Neural cell (in vitro differentiated cells): ENCODE measurements at regions not wholly inside any gene's neighbourhood (a gene's known extent, or its start where the extent isn't known, plus 50 kb on each side); places are given as distances from the start of the nearest gene placed in this dataset.

ENCODE experiments used
- H2AFZ ChIP-seq: fragments of 200-600, 300-800 bp; sonication (generic), shearing (Covaris generic); 2 replicates; pipeline ENCODE4 v1.6.0; 2014; ENCODE audit warnings: low read depth, mild to moderate bottlenecking, antibody characterized with exemption, low read length, moderate library complexity
- H3F3A ChIP-seq: fragments of 200-600 bp; shearing (Covaris generic); 2 replicates; pipeline ENCODE4 v1.6.1; 2016; ENCODE audit warnings: mild to moderate bottlenecking, moderate library complexity, mixed read lengths, antibody characterized with exemption, low read length; ENCODE audit not compliant: insufficient read depth, poor library complexity, severe bottlenecking
- H3K27ac ChIP-seq: fragments of 200-600, 300-800 bp; sonication (generic), shearing (Covaris generic); 2 replicates; pipeline ENCODE4 v1.5.1; 2014; ENCODE audit warnings: mild to moderate bottlenecking, low read length, moderate library complexity
- H3K27me3 ChIP-seq: fragments of 300-800, 200-600 bp; sonication (generic), shearing (Covaris generic); 2 replicates; pipeline ENCODE4 v1.6.0; 2014; ENCODE audit warnings: mild to moderate bottlenecking, low read depth, low read length, moderate library complexity; ENCODE audit not compliant: insufficient read depth
- H3K36me3 ChIP-seq: fragments of 300-800, 200-600 bp; sonication (generic), shearing (Covaris generic); 2 replicates; pipeline ENCODE4 v1.5.1; 2014; ENCODE audit warnings: mild to moderate bottlenecking, antibody characterized with exemption, low read length, moderate library complexity; ENCODE audit not compliant: insufficient read depth
- H3K4me2 ChIP-seq: fragments of 300-800, 200-600 bp; sonication (generic), shearing (Covaris generic); 2 replicates; pipeline ENCODE4 v1.6.0; 2014; ENCODE audit warnings: mild to moderate bottlenecking, low read length
- H3K4me3 ChIP-seq: fragments of 300-800, 200-600 bp; sonication (generic), shearing (Covaris generic); 2 replicates; pipeline ENCODE4 v1.5.1; 2014; ENCODE audit warnings: mild to moderate bottlenecking, low read length, moderate library complexity
- H3K79me2 ChIP-seq: fragments of 200-600 bp; shearing (Covaris generic); replicated peaks from 2 replicates; pipeline ENCODE4 v1.6.0; 2014; ENCODE audit warnings: mild to moderate bottlenecking, low read length, moderate library complexity; ENCODE audit not compliant: insufficient read depth
- H3K9ac ChIP-seq: fragments of 300-800, 200-600 bp; sonication (generic), shearing (Covaris generic); 2 replicates; pipeline ENCODE4 v1.6.1; 2016; ENCODE audit warnings: mild to moderate bottlenecking, low read length, mixed read lengths
- H3K9me2 ChIP-seq: fragments of 200-600 bp; shearing (Covaris generic); 2 replicates; pipeline ENCODE4 v1.6.1; 2016; ENCODE audit warnings: mild to moderate bottlenecking, low read length, mixed read lengths; ENCODE audit not compliant: insufficient read depth
- H3K9me3 ChIP-seq: fragments of 200-600, 300-800 bp; sonication (generic), shearing (Covaris generic); 2 replicates; pipeline ENCODE4 v1.6.1; 2016; ENCODE audit warnings: mild to moderate bottlenecking, mixed run types, low read length, moderate library complexity, mixed read lengths
- H4K20me1 ChIP-seq: fragments of 200-600 bp; shearing (Covaris generic); 2 replicates; pipeline ENCODE4 v1.6.1; 2016; ENCODE audit warnings: mild to moderate bottlenecking, mixed run types; ENCODE audit not compliant: insufficient read depth
- EP300 ChIP-seq: fragments of 450-650 bp; conservative IDR thresholded peaks from 2 replicates; pipeline ENCODE4 v1.6.1; 2014; ENCODE audit warnings: antibody characterized with exemption, mild to moderate bottlenecking, moderate library complexity; ENCODE audit not compliant: poor library complexity, severe bottlenecking
- EZH2 ChIP-seq: fragments of 200-600, 300-800 bp; shearing (Covaris generic), sonication (generic); IDR thresholded peaks from 2 replicates; pipeline ENCODE4 v1.6.1; 2014; ENCODE audit warnings: antibody characterized with exemption, low read length, borderline replicate concordance, mild to moderate bottlenecking; ENCODE audit not compliant: insufficient read depth, poor library complexity, severe bottlenecking
- MXI1 ChIP-seq: fragments of 450-650 bp; conservative IDR thresholded peaks from 2 replicates; pipeline ENCODE4 v1.6.1; 2014; ENCODE audit warnings: antibody characterized with exemption, mild to moderate bottlenecking; ENCODE audit not compliant: poor library complexity, severe bottlenecking
- POLR2AphosphoS5 ChIP-seq: IDR thresholded peaks from 2 replicates; pipeline ENCODE4 v1.6.1; 2012
- RAD21 ChIP-seq: fragments of 450-650 bp; conservative IDR thresholded peaks from 2 replicates; pipeline ENCODE4 v1.6.1; 2014; ENCODE audit warnings: antibody characterized with exemption, mild to moderate bottlenecking, moderate library complexity
- REST ChIP-seq: IDR thresholded peaks from 2 replicates; pipeline ENCODE4 v1.6.1; 2012; ENCODE audit warnings: borderline replicate concordance
- SMC3 ChIP-seq: fragments of 450-650 bp; conservative IDR thresholded peaks from 2 replicates; pipeline ENCODE4 v1.6.1; 2014; ENCODE audit warnings: antibody characterized with exemption, mild to moderate bottlenecking, moderate library complexity; ENCODE audit not compliant: poor library complexity
- TAF1 ChIP-seq: IDR thresholded peaks from 2 replicates; pipeline ENCODE4 v1.6.1; 2012; ENCODE audit warnings: low read depth
- TF ChIP-seq, protein P1 (sequence below): fragments of 450-650 bp; IDR thresholded peaks from 2 replicates; pipeline ENCODE4 v1.5.1; 2014; ENCODE audit warnings: antibody characterized with exemption, mild to moderate bottlenecking, moderate library complexity; ENCODE audit not compliant: poor library complexity, severe bottlenecking

- Histone ChIP-seq H2AFZ (no peak overlapping the region), H3K79me2 (no peaks in the 10 kb centered on the region), H3K4me2 (no peak overlapping the region), H3K27ac (no peak overlapping the region), H3K9me3 (no peaks in the 10 kb centered on the region), H3K9me2 (no peaks in the 10 kb centered on the region), H3K27me3 (no peaks in the 10 kb centered on the region), H3K36me3 (no peaks in the 10 kb centered on the region), H4K20me1 (no peaks in the 10 kb centered on the region), H3K4me3 (no peak overlapping the region), H3K9ac (no peak overlapping the region), H3F3A (no peaks in the 10 kb centered on the region)
- no peak for TF ChIP-seq EZH2
- TF ChIP-seq TAF1: no peak
- no peak for TF ChIP-seq MXI1
- TF ChIP-seq POLR2AphosphoS5: no peak
- no peak for TF ChIP-seq SMC3
- TF ChIP-seq RAD21: no peak
- no peak for TF ChIP-seq REST
- no peak for TF ChIP-seq EP300
- TF ChIP-seq, protein P1, sequence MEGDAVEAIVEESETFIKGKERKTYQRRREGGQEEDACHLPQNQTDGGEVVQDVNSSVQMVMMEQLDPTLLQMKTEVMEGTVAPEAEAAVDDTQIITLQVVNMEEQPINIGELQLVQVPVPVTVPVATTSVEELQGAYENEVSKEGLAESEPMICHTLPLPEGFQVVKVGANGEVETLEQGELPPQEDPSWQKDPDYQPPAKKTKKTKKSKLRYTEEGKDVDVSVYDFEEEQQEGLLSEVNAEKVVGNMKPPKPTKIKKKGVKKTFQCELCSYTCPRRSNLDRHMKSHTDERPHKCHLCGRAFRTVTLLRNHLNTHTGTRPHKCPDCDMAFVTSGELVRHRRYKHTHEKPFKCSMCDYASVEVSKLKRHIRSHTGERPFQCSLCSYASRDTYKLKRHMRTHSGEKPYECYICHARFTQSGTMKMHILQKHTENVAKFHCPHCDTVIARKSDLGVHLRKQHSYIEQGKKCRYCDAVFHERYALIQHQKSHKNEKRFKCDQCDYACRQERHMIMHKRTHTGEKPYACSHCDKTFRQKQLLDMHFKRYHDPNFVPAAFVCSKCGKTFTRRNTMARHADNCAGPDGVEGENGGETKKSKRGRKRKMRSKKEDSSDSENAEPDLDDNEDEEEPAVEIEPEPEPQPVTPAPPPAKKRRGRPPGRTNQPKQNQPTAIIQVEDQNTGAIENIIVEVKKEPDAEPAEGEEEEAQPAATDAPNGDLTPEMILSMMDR: no peak
Observed at GRCh38 chr18:73626859-73627258, 520.8 kb downstream of the FBXO15 start.

DNA sequence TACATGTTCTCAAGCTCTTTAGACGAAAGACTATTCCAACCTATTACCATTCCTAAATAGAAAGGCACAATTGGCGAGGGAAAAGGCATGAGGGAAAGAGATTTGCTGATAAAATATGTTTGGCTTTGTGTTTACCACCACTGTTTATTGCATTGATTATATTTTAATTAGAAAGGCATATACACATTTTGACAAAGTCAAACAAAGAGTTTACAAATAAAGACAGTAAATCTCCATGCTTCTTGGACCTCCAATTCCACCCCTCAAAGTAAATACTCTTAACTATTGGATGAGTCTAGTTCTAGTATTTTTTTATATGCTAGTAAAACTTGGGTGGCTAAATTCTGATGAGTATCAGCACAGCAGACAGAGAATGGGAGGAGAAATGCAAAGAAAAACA, 521.4 kb downstream of the FBXO15 start:
- Histone ChIP-seq H3K9me3 (no peaks in the 10 kb centered on the region), H3F3A (no peaks in the 10 kb centered on the region), H3K9ac (no peak overlapping the region), H3K36me3 (no peaks in the 10 kb centered on the region), H2AFZ (no peak overlapping the region), H3K4me3 (no peak overlapping the region), H4K20me1 (no peaks in the 10 kb centered on the region), H3K9me2 (no peaks in the 10 kb centered on the region), H3K27ac (no peak overlapping the region), H3K79me2 (no peaks in the 10 kb centered on the region), H3K4me2 (no peak overlapping the region), H3K27me3 (no peaks in the 10 kb centered on the region)
- TF ChIP-seq, protein P1: no peak
- TF ChIP-seq REST (no peak), SMC3 (no peak), TAF1 (no peak), MXI1 (no peak)
